CD4-positive, alpha-beta T cell (primary cell): ENCODE measurements at regions not wholly inside any gene's neighbourhood (a gene's known extent, or its start where the extent isn't known, plus 50 kb on each side); places are given as distances from the start of the nearest gene placed in this dataset.

Experiments used
- ATAC-seq: fragments of 200-7000 bp; cut with Tn5 transposase; one replicate; pipeline ENCODE4 v1.10.0; 2022; ENCODE audit warnings: mild to moderate bottlenecking; ENCODE audit not compliant: poor library complexity
- CTCF ChIA-PET: fragments of 350-600 bp; sonication (Branson Sonifier 250); formaldehyde crosslinking; loops from one replicate; lab custom pipeline; 2021; ENCODE audit warnings: antibody characterized with exemption, inconsistent platforms; lab: Charles Lee
- POLR2A ChIA-PET: fragments of 350-600 bp; sonication (Branson Sonifier 250); formaldehyde crosslinking; loops from one replicate; lab custom pipeline; 2021; ENCODE audit warnings: antibody characterized with exemption, inconsistent platforms; lab: Charles Lee
- DNase-seq, 14 experiments: peaks; one replicate each; pipeline ENCODE4 v3.0.0-alpha.2; 2013 to 2020; ENCODE audit warnings: mixed read lengths in 2 of 14
- H3K27ac ChIP-seq, 2 donors: one replicate each; pipeline versions ENCODE4 v1.5.1 to v1.7.0; 2013; ENCODE audit warnings: low read length in 2 of 2, low read depth in 1 of 2, mild to moderate bottlenecking in 1 of 2
- H3K27me3 ChIP-seq, 2 experiments: 1 replicate in 1 of 2; 2 replicates in 1 of 2; pipeline versions ENCODE4 v1.6.1 to v1.7.0; 2013; ENCODE audit warnings: low read length in 2 of 2, control low read depth in 1 of 2, mild to moderate bottlenecking in 1 of 2, moderate library complexity in 1 of 2; ENCODE audit not compliant: insufficient read depth in 2 of 2, control insufficient read depth in 1 of 2
- H3K36me3 ChIP-seq: one replicate; pipeline ENCODE4 v1.6.1; 2013; ENCODE audit warnings: low read length, control low read depth; ENCODE audit not compliant: insufficient read depth
- H3K4me1 ChIP-seq: one replicate; pipeline ENCODE4 v1.6.1; 2013; ENCODE audit warnings: low read length, control low read depth; ENCODE audit not compliant: insufficient read depth
- H3K4me3 ChIP-seq: one replicate; pipeline ENCODE4 v1.5.1; 2013; ENCODE audit warnings: mild to moderate bottlenecking, low read length, moderate library complexity
- H3K9me3 ChIP-seq, 2 experiments: 1 replicate in 1 of 2; 2 replicates in 1 of 2; pipeline versions ENCODE4 v1.6.1 to v1.7.0; 2013; ENCODE audit warnings: low read length in 2 of 2, mild to moderate bottlenecking in 2 of 2, control low read depth in 1 of 2, moderate library complexity in 1 of 2; ENCODE audit not compliant: control insufficient read depth in 1 of 2, insufficient read depth in 1 of 2
- H3K27ac Mint-ChIP-seq: one replicate; pipeline ENCODE4 v1.8.0; 2020; ENCODE audit warnings: mixed read lengths
- H3K27me3 Mint-ChIP-seq: one replicate; pipeline ENCODE4 v1.8.0; 2021; ENCODE audit warnings: mixed read lengths
- H3K36me3 Mint-ChIP-seq: one replicate; pipeline ENCODE4 v1.8.0; 2021; ENCODE audit warnings: low read depth, mixed read lengths
- H3K4me1 Mint-ChIP-seq: one replicate; pipeline ENCODE4 v1.8.0; 2021; ENCODE audit warnings: low read depth, mixed read lengths
- H3K4me3 Mint-ChIP-seq: one replicate; pipeline ENCODE4 v1.8.0; 2020; ENCODE audit warnings: mild to moderate bottlenecking, mixed read lengths
- H3K9me3 Mint-ChIP-seq: one replicate; pipeline ENCODE4 v1.8.0; 2020; ENCODE audit warnings: mixed read lengths
- CTCF ChIP-seq: fragments of 200-600 bp; IDR thresholded peaks from one replicate; pipeline ENCODE4 v1.8.0; 2022; ENCODE audit warnings: antibody characterized with exemption, mild to moderate bottlenecking
- intact Hi-C, 2 experiments: fragments of 100-400 bp; cut with DNase I in 1 of 2; cut with micrococcal nuclease in 1 of 2; formaldehyde crosslinking; loops; one replicate each; pipeline versions ENCODE4 v1.15.1 to v1.9.0; 2023 to 2025; cut with DNase I, micrococcal nuclease

GRCh38 chr6:103838457-103838856 is 1021.3 kb downstream of the HACE1 start:
- Histone ChIP-seq H3K4me3 (no peak overlapping the region), H3K27me3 (no peaks in the 10 kb centered on the region), H3K27ac (no peak overlapping the region), H3K9me3 (no peaks in the 10 kb centered on the region), H3K4me1 (no peaks in the 10 kb centered on the region), H3K36me3 (no peaks in the 10 kb centered on the region)
- ChIA-PET POLR2A (no interaction called here), CTCF (no interaction called here)
- no peak for DNase-seq
- Mint-ChIP-seq H3K9me3 (peaks cover 9% of the 10 kb centered on the region), H3K4me3 (no peak overlapping the region), H3K27ac (no peak overlapping the region), H3K4me1 (no peaks in the 10 kb centered on the region), H3K36me3 (no peaks in the 10 kb centered on the region), H3K27me3 (no peaks in the 10 kb centered on the region)
- ATAC-seq: no peak
- no peak for TF ChIP-seq CTCF
- intact Hi-C loops: no loop called here

- intact Hi-C loops: no loop called here
- H3K4me3 Mint-ChIP-seq: no peak overlapping the region
- Histone ChIP-seq H3K27me3 (no peaks in the 10 kb centered on the region), H3K9me3 (peaks cover 0 to 4% of the 10 kb centered on the region in 2 experiments), H3K4me3 (no peak overlapping the region), H3K36me3 (no peaks in the 10 kb centered on the region), H3K27ac (no peak overlapping the region), H3K4me1 (no peaks in the 10 kb centered on the region)
- TF ChIP-seq CTCF: no peak
- ChIA-PET POLR2A (no interaction called here), CTCF (no interaction called here)
- no peaks in the 10 kb centered on the region for H3K36me3 Mint-ChIP-seq
- ATAC-seq (no peak), DNase-seq (no peak)
- H3K9me3 Mint-ChIP-seq: peaks cover 3% of the 10 kb centered on the region
- H3K4me1 Mint-ChIP-seq: no peaks in the 10 kb centered on the region
- H3K27me3 Mint-ChIP-seq: no peaks in the 10 kb centered on the region
- no peak overlapping the region for H3K27ac Mint-ChIP-seq
These were observed 1033.5 kb downstream of the HACE1 start for GRCh38 chr6:103826209-103826608.

- Mint-ChIP-seq H3K27ac (no peak overlapping the region), H3K36me3 (no peaks in the 10 kb centered on the region), H3K27me3 (no peaks in the 10 kb centered on the region), H3K9me3 (peaks cover 3% of the 10 kb centered on the region), H3K4me3 (no peak overlapping the region), H3K4me1 (no peaks in the 10 kb centered on the region)
- no peak for DNase-seq
- ChIA-PET POLR2A (no interaction called here), CTCF (no interaction called here)
- no peak overlapping the region for H3K4me3 ChIP-seq
- H3K27me3 ChIP-seq: no peaks in the 10 kb centered on the region
- no peaks in the 10 kb centered on the region for H3K4me1 ChIP-seq
- no peaks in the 10 kb centered on the region for H3K36me3 ChIP-seq
- peaks cover 0 to 4% of the 10 kb centered on the region in 2 experiments for H3K9me3 ChIP-seq
- TF ChIP-seq CTCF: no peak
- intact Hi-C loops: no loop called here
- ATAC-seq: no peak
- no peak overlapping the region for H3K27ac ChIP-seq
These were observed 1039.6 kb downstream of the HACE1 start for GRCh38 chr6:103820148-103820547.
